Fibroblast of the aortic adventitia (primary cell): ENCODE measurements at regions not wholly inside any gene's neighbourhood (a gene's known extent, or its start where the extent isn't known, plus 50 kb on each side); places are given as distances from the start of the nearest gene placed in this dataset.
"Not testable (repeated sequence)": the region's sequence is repeated elsewhere in the genome, so short reads cannot be mapped to it uniquely, and the experiment has no call there.

Source experiments
- DNase-seq: peaks from one replicate; pipeline ENCODE4 v3.0.0-alpha.2; 2010; ENCODE audit warnings: low read depth
- H3K4me3 ChIP-seq: 2 replicates; pipeline ENCODE4 v1.5.1; 2011; ENCODE audit warnings: low read depth, mild to moderate bottlenecking, control low read depth, low read length, moderate library complexity
- TF ChIP-seq, protein P1 (sequence below): IDR thresholded peaks from 2 replicates; pipeline ENCODE4 v1.5.1; 2011; ENCODE audit warnings: mild to moderate bottlenecking, low read length, control low read depth, inconsistent platforms; ENCODE audit not compliant: insufficient read depth

DNA sequence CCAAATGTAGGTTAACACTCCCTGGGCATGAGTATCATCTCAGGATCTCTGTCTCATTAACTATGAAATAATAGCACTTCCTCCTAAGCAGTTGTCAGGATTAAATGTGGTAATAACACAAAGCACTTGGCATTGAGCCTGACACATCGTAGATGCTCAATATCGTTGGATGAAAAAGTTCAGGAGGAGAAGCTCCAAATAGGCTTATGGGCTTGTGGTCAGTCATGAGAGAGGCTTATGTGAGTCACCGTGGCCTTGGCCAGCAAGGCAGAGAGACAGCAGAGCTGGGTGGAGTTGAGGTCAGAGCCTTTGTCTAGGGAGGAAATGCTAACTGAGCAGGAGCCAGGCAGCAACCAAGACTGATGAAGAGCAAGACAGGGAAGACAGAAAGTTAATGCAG lies 68.3 kb upstream of the PPM1B start:
- no peak overlapping the region for H3K4me3 ChIP-seq
- TF ChIP-seq, protein P1, sequence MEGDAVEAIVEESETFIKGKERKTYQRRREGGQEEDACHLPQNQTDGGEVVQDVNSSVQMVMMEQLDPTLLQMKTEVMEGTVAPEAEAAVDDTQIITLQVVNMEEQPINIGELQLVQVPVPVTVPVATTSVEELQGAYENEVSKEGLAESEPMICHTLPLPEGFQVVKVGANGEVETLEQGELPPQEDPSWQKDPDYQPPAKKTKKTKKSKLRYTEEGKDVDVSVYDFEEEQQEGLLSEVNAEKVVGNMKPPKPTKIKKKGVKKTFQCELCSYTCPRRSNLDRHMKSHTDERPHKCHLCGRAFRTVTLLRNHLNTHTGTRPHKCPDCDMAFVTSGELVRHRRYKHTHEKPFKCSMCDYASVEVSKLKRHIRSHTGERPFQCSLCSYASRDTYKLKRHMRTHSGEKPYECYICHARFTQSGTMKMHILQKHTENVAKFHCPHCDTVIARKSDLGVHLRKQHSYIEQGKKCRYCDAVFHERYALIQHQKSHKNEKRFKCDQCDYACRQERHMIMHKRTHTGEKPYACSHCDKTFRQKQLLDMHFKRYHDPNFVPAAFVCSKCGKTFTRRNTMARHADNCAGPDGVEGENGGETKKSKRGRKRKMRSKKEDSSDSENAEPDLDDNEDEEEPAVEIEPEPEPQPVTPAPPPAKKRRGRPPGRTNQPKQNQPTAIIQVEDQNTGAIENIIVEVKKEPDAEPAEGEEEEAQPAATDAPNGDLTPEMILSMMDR = no peak
- DNase-seq = peak; percentile 99

- DNase-seq = peak; percentile 64
Observed at GRCh38 chr2:44101246-44101645, 67.4 kb upstream of the PPM1B start.

GRCh38 chr2:44102790-44103562 lies 65.7 kb upstream of the PPM1B start:
- peak; percentile 57 for DNase-seq
- TF ChIP-seq, protein P1 = no peak
- H3K4me3 ChIP-seq = no peak overlapping the region

More at GRCh38 chr2:44101246-44101645, 67.4 kb upstream of the PPM1B start:
- no peak overlapping the region for H3K4me3 ChIP-seq
- TF ChIP-seq, protein P1 = no peak

DNA sequence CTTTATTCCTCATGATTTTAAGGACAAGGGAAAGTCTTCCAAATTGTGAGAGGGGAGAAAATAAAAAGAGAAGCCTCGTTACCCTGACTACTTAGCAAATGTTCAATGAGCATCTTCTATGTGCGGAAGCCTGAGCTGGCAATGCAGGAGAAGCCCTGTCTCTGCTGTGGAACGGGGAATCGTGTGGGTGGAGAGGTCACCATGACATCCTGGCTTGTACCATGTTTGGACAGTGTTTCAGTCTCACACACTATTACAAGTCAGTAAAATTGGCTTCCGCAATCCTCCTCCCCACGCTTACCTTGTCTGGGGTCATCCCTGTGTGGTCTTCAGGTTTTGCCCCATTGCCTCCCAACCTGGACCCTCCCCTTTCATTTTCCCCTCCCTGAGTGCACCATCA lies 65.0 kb upstream of the PPM1B start:
- TF ChIP-seq, protein P1 = no peak
- H3K4me3 ChIP-seq = no peak overlapping the region
- no peak for DNase-seq

GRCh38 chr2:44104855-44105271 lies 63.8 kb upstream of the PPM1B start:
- H3K4me3 ChIP-seq = no peak overlapping the region
- DNase-seq = no peak
- TF ChIP-seq, protein P1 = no peak

DNA sequence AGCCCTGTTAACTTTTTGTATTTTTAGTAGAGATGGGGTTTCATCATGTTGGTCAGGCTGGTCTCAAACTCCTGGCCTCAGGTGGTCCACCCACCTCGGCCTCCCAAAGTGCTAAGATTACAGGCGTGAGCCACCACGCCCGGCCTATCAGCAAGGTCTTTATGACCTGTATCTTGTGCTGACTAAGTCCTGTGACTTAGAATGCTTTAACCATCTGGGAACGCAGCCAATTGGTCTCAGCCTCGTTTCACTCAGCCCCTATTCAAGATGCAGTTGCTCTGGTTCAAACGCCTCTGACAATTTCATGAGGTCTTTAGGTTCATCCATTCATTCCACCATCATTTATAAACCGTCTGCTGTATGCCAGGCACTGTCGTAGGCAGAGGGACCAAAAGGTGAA lies 62.2 kb upstream of the PPM1B start:
- peak; percentile 14 for DNase-seq
- H3K4me3 ChIP-seq = not testable (repeated sequence)

- no peak for DNase-seq
- TF ChIP-seq, protein P1 = no peak
- no peak overlapping the region for H3K4me3 ChIP-seq
Observed at GRCh38 chr2:44107086-44107740, 61.5 kb upstream of the PPM1B start.
